ENCODE measurements at regions not wholly inside any gene's neighbourhood (a gene's known extent, or its start where the extent isn't known, plus 50 kb on each side); places are given as distances from the start of the nearest gene placed in this dataset.

GRCh38 chr7:30232391-30232790, 52.0 kb upstream of the ZNRF2 start:
- no peak for TF ChIP-seq POLR2A (IDR thresholded peaks at IDR 0.05; ENCODE audit: low read depth, low read length)
- no peak for TF ChIP-seq CEBPB (IDR thresholded peaks at IDR 0.05; ENCODE audit: low read depth, low read length)
- no peak for TF ChIP-seq CTCF (conservative IDR thresholded peaks at IDR 0.05; ENCODE audit: low read depth, low read length)
- no peak for TF ChIP-seq RAD21 (IDR thresholded peaks at IDR 0.05; ENCODE audit: low read length)
- no peak for TF ChIP-seq SMC3 (IDR thresholded peaks at IDR 0.05; ENCODE audit: low read depth, low read length)
- no peak for TF ChIP-seq CHD1 (IDR thresholded peaks at IDR 0.05; ENCODE audit: low read depth, low read length)
- TF ChIP-seq MXI1 (IDR thresholded peaks at IDR 0.05; ENCODE audit: borderline replicate concordance, low read depth, low read length) = no peak
- TF ChIP-seq RCOR1 (IDR thresholded peaks at IDR 0.05; ENCODE audit: insufficient replicate concordance, low read length) = no peak
- TF ChIP-seq MAZ (IDR thresholded peaks at IDR 0.05; ENCODE audit: borderline replicate concordance, low read depth, low read length) = no peak
- TF ChIP-seq MAFK (IDR thresholded peaks at IDR 0.05; ENCODE audit: low read depth, low read length) = no peak
- TF ChIP-seq ELK1 (IDR thresholded peaks at IDR 0.05; ENCODE audit: borderline replicate concordance, low read depth, low read length) = no peak
- no peak for TF ChIP-seq BHLHE40 (IDR thresholded peaks at IDR 0.05; ENCODE audit: low read depth, low read length)

Data from IMR-90 (cell line).